Dedifferentiated amniotic fluid mesenchymal stem cell (primary cell): ENCODE measurements at regions not wholly inside any gene's neighbourhood (a gene's known extent, or its start where the extent isn't known, plus 50 kb on each side); places are given as distances from the start of the nearest gene placed in this dataset.
"Not testable (repeated sequence)": the region's sequence is repeated elsewhere in the genome, so short reads cannot be mapped to it uniquely, and the experiment has no call there.

Source experiments
- DNase-seq: peaks from one replicate; pipeline ENCODE4 v3.0.0-alpha.2; 2016; ENCODE audit errors: extremely low spot score

DNA sequence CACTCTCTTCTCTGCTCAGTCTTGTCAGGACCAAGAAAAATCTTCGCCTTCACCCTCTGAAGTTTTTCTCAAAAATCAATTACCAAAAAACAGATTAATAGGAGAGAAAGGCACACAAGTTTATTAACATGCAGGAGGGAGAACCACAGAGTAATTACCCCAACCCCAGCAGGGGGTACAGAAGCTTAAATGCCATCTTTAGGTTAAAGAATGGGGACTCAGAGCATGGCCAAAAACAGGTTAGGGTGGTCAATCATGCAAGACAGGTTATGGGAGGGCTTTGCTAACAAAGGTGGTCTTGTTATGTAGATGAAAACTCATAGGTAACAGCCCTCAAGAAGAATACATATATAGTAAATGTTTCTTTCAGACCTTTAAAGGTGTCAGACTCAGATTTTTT, 100.5 kb upstream of the BTN3A2 start:
- no peak for DNase-seq

DNA sequence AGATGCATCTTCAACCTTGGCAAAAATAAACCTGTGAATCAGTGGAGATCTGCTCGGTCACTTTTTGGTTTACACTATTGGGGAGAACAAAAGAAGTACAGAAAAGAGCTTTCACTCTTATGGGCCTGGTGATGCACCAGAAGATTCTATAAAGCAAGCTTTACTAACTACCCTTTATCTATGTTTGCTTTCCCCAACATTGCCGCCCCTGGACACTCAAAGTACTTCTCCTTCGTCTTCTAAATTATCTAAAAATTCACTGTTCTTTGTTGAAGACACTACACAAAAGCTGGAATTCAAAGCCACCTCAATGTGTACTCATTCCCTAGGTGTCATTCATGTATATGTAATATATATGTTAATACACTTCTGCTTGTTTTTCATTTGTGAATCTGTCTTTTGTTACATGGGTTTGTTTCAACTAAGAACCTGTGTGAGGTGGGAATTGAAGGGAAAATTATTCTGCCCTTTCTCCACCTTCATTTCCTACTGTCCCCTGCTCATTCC, 97.9 kb upstream of the BTN3A2 start:
- DNase-seq: no peak

DNA sequence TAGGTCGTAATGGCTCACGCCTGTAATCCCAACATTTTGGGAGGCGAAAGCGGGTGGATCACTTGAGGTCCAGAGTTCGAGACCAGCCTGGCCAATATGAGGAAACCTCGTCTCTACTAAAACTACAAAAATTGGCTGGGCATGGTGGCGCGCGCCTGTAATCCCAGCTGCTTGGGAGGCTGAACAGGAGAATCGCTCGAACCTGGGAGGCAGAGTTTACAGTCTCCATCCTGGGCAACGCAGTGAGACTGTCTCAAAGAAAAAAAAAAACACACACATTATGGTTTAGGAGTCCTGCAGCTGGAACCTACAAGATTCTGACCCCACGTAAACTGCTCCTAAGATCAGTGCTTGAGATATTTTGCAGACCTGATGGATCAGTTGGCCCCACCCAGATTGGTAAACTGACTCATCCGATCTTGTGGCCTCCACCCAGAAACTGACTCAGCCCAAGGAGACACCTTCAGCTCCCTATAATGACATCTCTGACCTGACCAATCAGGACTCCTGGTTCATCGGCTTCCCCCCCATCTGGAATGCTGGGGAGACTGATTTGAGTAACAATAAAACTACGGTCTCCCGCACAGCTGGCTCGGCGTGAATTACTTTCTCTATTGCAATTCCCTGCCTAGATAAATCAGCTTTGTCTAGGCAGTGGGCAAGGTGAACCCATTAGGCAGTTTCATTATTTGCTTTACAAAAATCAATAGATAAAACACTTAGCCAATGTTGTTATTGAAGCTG, 96.2 kb upstream of the BTN3A2 start:
- DNase-seq: no peak

DNA sequence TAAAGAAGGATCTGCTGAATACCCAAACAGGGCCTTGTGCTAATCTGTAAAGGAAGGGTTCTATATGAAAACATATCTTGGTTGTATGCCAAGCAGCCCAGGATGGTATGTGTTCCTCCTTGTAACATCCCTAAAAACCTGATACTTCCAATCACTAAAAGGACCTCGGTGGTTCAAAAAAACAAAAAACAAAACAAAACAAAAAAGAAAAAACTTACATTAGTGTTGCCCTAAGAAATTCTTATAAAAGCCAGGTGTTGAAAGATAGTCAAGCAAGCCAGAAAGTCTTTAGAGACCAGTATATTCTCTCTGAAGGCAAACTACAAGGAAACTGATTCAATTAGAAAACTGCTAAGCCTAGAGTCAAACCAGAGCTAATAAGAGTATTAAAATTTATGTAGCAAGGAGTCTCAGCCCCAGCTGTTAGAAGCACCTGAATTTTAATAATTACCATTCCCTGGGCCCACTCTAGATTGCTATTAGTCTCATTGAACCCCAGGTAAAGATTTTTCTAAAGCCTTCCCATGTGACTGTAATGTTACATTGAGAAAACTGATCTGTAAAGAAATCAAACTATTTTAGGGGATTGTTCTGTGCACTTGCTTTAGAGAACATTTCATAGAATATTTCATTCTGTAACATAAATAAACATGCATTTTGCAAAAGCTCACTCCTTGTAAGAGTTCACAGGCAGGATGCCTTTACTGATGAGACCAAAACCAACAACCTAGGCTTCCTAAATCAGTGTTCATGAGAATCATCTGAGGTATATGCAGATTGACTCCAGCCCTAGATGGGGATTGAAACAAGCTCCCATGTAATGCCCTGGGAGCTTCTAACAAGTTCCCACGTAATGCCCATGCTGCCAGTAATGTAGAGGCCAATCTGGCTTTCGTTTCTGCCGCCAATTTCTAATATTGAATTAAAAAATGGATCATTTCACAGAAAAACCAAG, 95.2 kb upstream of the BTN3A2 start:
- no peak for DNase-seq

- no peak for DNase-seq
Observed at GRCh38 chr6:26270486-26270861, 94.5 kb upstream of the BTN3A2 start.

DNA sequence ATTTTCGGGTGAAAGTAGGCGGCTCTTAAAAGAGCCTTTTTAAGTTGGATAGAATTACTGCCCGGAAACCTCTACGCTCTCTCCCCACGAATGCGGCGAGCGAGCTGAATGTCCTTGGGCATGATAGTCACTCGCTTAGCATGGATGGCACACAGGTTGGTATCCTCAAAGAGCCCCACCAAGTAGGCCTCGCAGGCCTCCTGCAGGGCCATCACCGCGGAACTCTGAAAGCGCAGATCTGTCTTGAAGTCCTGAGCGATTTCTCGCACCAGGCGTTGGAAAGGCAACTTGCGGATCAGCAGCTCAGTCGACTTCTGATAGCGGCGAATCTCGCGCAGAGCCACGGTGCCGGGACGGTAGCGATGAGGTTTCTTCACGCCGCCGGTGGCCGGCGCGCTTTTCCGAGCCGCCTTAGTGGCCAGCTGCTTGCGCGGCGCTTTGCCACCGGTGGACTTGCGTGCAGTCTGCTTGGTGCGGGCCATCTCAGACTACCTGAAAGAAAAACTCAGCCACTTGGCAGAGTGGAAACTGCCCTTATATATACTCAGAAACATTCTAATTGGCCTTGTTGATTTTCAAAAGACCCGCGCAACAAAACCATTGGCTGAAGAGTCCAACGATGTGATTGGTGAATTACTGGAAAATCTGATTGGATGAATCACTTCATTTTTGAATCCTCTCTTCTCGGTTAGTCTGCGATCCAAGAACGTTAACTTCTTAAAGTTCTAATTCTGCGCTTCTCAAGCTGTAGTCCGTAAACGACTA, 93.9 kb upstream of the BTN3A2 start:
- DNase-seq: peak; percentile 89

DNA sequence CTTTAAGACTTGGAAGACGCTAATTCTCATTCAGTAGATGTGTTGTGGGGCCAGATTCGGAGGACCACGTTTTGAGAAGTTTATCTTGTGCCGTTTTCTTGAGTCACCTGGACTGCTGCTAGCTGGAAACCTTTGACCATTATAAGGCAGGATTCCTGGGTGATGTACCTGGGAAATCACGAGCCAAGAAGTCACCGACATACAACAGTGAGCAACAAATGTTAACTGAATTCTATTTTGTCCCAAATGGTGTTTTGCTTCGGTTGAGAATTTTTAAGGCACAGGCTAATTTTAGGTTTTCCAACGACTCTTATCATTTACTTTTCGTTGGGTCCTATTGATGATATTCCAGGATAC, 93.4 kb upstream of the BTN3A2 start:
- no peak for DNase-seq

GRCh38 chr6:26272171-26272637, 92.8 kb upstream of the BTN3A2 start:
- DNase-seq: no peak

DNA sequence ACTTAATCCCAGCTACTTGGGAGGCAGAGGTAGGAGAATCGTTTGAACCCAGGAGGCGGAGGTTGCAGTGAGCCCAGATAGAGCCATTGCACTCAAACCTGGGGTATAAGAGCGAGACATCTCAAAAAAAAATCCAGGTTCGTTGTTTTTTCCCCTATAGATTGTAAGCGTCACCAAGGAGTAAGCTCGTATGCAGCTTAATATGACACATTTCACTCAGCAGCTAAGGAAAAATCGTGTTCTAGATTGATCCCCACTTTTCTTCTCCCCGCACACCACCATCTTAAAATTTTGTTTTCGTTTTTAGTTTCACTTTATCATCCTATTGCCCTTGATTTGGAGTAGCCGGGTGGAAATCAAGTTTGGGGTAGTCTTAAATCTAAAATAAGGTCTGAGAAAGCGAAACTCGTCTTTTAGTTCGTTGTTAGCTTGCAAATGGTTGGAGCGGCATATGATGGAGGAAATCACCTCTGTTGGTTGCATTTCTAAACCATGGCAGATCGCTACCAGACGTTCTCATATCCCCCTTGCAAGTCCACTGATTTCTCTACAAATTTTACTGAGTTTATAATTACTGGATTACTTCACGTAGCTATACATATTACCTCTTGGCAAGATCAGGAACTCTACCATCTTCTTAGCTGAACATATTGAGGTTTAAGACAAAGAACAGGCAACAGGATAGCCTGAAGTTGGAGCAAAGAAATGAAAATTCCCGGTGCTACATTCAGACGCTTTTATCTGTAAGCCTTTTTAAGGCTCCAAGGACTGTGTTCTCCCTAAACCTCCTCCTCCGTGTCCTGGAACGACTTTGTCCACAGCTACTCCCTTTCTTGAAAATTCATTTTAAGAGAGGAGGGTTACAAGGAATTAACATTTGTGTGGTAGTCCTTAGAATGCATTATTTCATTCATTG, 91.1 kb upstream of the BTN3A2 start:
- peak; percentile 25 for DNase-seq

- no peak for DNase-seq
Observed at GRCh38 chr6:26275663-26276062, 89.3 kb upstream of the BTN3A2 start.

DNA sequence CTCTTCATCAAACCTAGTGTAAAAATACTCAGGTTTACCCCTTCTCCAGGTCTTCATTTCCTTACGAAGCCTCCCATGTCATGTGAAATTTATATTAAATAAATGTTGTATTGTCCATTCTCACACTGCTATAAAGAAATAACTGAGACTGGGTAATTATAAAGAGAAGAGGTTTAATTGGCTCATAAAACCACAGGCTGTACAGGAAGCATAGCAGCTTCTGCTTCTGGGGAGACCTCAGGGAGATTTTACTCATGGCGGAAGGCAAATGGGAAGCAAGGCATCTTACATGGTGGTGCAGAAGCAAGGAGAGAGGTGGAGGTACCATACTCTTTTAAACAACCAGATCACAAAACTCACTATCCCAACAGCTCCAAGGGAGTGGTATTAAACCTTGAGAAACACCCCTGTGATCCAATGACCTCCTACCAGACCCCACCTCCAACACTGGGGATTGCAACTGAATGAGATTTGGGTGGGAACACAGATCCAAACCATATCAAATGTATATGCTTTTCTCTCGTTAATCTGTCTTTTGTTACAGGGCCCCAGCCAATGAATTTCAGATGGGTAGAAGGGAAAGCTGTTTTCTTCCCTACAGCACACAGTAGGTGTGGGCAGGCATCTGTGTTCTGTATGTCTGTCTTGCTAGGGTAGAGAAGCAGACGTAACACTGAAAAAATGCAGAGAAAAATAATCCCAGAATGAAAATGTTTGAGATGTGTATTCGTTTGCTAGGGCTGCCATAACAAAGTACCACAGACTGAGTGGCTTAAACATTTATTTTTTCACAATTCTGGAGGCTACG, 88.0 kb upstream of the BTN3A2 start:
- no peak for DNase-seq

GRCh38 chr6:26278536-26278935, 86.5 kb upstream of the BTN3A2 start:
- DNase-seq: no peak

GRCh38 chr6:26279371-26279770, 85.6 kb upstream of the BTN3A2 start:
- not testable (repeated sequence) for DNase-seq

GRCh38 chr6:26280407-26280806, 84.6 kb upstream of the BTN3A2 start:
- DNase-seq: no peak

- peak; percentile 59 for DNase-seq
Observed at GRCh38 chr6:26284537-26285142, 80.4 kb upstream of the BTN3A2 start.

DNA sequence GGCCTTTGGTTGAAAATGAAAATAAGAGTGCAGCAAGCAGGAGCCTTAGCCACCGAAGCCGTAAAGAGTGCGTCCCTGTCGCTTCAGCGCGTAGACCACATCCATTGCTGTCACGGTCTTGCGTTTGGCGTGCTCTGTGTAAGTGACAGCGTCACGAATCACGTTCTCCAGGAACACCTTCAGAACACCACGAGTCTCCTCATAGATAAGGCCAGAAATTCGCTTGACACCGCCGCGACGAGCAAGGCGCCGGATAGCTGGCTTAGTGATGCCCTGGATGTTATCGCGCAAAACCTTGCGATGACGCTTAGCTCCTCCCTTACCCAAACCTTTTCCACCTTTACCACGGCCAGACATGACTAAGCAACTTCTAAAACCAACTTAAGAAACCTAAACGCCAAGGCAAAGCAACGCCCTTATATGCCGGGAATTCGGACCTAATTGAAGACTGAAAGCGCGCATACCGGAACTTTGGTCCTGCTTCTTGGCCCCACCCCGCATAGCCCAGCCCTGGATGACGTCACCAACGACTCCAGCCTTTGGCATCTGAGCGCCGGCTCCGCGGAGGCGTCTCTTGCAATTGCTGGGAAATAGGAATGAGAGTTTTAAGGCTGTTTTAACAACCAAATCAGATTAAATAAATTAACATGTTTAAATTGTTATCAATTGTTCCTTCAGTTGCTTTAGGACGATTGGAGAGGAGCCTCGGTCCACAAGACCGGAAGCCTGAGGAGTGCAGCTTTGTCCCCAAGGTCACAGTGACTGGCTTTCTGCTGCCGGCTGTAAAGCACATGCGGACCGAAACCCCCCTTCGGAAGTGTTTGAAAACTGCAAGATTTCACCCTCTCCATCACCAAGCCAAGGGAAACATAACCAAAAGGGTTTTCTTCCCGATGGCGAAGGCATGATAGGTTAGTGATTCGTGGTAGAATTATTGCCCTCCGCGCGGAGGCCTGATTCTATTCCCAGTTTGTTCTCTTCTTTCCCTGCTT, 79.6 kb upstream of the BTN3A2 start:
- DNase-seq: peak; percentile 99

DNA sequence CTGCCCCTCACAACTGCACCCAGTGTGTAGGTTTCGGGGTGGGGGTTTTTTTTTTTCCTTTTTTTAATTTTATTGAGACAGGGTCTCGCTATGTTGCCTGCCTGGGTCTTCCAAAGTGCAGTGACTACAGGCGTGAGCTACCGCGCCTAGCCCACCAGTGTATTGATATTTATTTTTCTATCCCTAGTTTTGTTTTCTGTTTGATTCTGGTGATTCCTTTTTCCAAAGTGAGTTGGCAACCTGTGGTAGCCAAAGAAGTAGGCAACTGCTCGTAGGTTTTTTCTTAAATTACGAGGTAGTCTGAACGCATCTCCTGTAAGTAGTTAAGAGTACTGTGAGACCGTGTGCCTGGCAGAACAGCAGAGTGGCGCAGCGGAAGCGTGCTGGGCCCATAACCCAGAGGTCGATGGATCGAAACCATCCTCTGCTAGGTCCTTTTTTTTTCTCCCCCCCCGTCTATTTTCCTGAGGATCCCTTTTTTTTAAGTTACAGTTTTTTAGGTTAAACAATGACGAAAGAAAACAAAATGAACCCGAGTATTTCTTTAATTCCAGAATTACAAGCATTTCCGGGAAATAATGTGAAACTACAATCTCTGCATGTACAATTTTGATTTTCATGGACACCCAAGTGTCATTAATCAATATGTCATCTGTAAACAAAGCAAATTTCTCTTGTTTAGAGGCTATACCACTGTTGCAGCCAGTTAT, 78.7 kb upstream of the BTN3A2 start:
- peak; percentile 56 for DNase-seq

DNA sequence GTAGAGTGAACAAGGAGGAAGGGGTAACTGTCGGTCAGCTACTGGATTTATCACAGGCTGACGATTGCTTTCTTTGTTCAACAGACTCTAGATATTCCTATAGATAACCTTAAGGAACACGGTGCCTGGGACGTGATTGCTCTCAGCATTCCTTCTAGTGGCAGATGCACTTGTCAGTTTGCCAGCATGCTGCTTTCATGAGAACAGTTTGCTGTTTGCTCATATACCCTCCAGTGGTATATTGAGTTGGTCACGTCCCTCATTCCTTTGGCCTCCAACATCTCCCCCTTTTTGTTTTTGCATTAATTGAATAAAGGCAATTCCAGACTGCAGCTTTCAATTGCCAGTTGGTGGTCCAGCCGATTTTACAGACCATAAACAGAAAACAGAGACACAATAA, 76.8 kb upstream of the BTN3A2 start:
- no peak for DNase-seq
